Fibroblast of mammary gland (primary cell): ENCODE measurements at regions not wholly inside any gene's neighbourhood (a gene's known extent, or its start where the extent isn't known, plus 50 kb on each side); places are given as distances from the start of the nearest gene placed in this dataset.
"Not testable (repeated sequence)": the region's sequence is repeated elsewhere in the genome, so short reads cannot be mapped to it uniquely, and the experiment has no call there.

Source experiments
- DNase-seq: peaks from one replicate; pipeline ENCODE4 v3.0.0-alpha.2; 2010; ENCODE audit warnings: low read depth
- H3K4me3 ChIP-seq: 2 replicates; pipeline ENCODE4 v1.5.1; 2011; ENCODE audit warnings: low read depth, mild to moderate bottlenecking, low read length, moderate library complexity; ENCODE audit not compliant: control insufficient read depth
- CTCF ChIP-seq: conservative IDR thresholded peaks from 2 replicates; pipeline ENCODE4 v1.5.1; 2011; ENCODE audit warnings: low read depth, low read length, inconsistent platforms; ENCODE audit not compliant: control insufficient read depth, insufficient read depth

- H3K4me3 ChIP-seq: no peak overlapping the region
- no peak for TF ChIP-seq CTCF
- DNase-seq: no peak
Observed at GRCh38 chr16:79943736-79944135, 343.2 kb upstream of the MAF start.

GRCh38 chr16:79938575-79938974, 338.0 kb upstream of the MAF start:
- no peak for DNase-seq
- no peak overlapping the region for H3K4me3 ChIP-seq
- TF ChIP-seq CTCF: no peak

GRCh38 chr16:79937671-79938070, 337.1 kb upstream of the MAF start:
- DNase-seq, H3K4me3 ChIP-seq: not testable (repeated sequence)

- DNase-seq: no peak
- no peak for TF ChIP-seq CTCF
- no peak overlapping the region for H3K4me3 ChIP-seq
Observed at GRCh38 chr16:79933603-79934002, 333.1 kb upstream of the MAF start.

DNA sequence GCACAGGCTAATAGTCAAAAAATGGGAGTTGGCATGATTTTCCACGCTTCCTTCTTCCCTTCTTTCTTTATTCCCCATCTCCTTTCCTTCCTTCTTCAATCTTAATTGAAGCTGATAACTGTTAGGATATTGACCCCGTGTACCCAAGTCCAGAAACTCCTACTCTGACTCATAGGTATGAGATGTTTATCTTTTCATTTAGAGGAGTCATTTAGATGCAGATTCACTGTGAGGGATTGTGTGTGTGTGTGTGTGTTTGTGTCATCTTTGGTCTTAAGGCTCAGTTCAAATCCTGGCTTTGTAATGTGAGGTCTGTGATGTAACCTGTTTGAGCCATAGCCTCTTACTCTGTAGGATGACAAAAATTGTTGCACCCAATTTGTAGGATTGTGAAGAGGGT, 332.0 kb upstream of the MAF start:
- H3K4me3 ChIP-seq: no peak overlapping the region
- TF ChIP-seq CTCF: no peak
- peak; percentile 4 for DNase-seq

- TF ChIP-seq CTCF: no peak
- no peak for DNase-seq
- H3K4me3 ChIP-seq: no peak overlapping the region
Observed at GRCh38 chr16:79931721-79932120, 331.2 kb upstream of the MAF start.

- DNase-seq: no peak
- H3K4me3 ChIP-seq: no peak overlapping the region
- no peak for TF ChIP-seq CTCF
Observed at GRCh38 chr16:79929260-79929965, 328.9 kb upstream of the MAF start.
